ENCODE measurements at regions not wholly inside any gene's neighbourhood (a gene's known extent, or its start where the extent isn't known, plus 50 kb on each side); places are given as distances from the start of the nearest gene placed in this dataset.

GRCh38 chr1:238823416-238823815 is 563.0 kb upstream of the CHRM3 start:
- POLR2A ChIA-PET = no interaction called here
- no peaks in the 10 kb centered on the region for H3K36me3 Mint-ChIP-seq

GRCh38 chr1:238811211-238811879 is 575.0 kb upstream of the CHRM3 start:
- no peak overlapping the region for H3K4me3 ChIP-seq (ENCODE audit: low read length)
- Mint-ChIP-seq H3K9me3 (peaks cover 0 to 40% (median 8%) of the 10 kb centered on the region in 5 donors), H3K36me3 (no peaks in the 10 kb centered on the region), H3K27ac (no peak overlapping the region), H3K27me3 (no peaks in the 10 kb centered on the region), H3K4me3 (no peak overlapping the region), H3K4me1 (no peaks in the 10 kb centered on the region)
- no peaks in the 10 kb centered on the region for H3K9me3 ChIP-seq (ENCODE audit: low read length)
- POLR2A ChIA-PET = no interaction called here
- H3K36me3 ChIP-seq (ENCODE audit: insufficient read depth, low read length) = no peaks in the 10 kb centered on the region
- no peak for DNase-seq
- no peaks in the 10 kb centered on the region for H3K4me1 ChIP-seq (ENCODE audit: insufficient read depth, low read length)
- no peaks in the 10 kb centered on the region for H3K27me3 ChIP-seq (ENCODE audit: insufficient read depth, low read length, poor library complexity, severe bottlenecking)
- CTCF ChIA-PET = no interaction called here
- H3K27ac ChIP-seq (ENCODE audit: low read depth, low read length) = no peak overlapping the region

More at GRCh38 chr1:238823416-238823815, 563.0 kb upstream of the CHRM3 start:
- CTCF ChIA-PET = no interaction called here
- Histone ChIP-seq H3K27me3 (ENCODE audit: insufficient read depth, low read length, poor library complexity, severe bottlenecking) (no peaks in the 10 kb centered on the region), H3K36me3 (ENCODE audit: insufficient read depth, low read length) (no peaks in the 10 kb centered on the region), H3K9me3 (ENCODE audit: low read length) (no peaks in the 10 kb centered on the region), H3K4me1 (ENCODE audit: insufficient read depth, low read length) (no peaks in the 10 kb centered on the region), H3K27ac (ENCODE audit: low read depth, low read length) (no peak overlapping the region), H3K4me3 (ENCODE audit: low read length) (no peak overlapping the region)
- DNase-seq = no peak
- Mint-ChIP-seq H3K9me3 (peaks cover 4 to 27% (median 16%) of the 10 kb centered on the region in 5 donors), H3K4me1 (no peaks in the 10 kb centered on the region), H3K27ac (no peak overlapping the region), H3K4me3 (no peak overlapping the region), H3K27me3 (no peaks in the 10 kb centered on the region)

GRCh38 chr1:238790882-238791281 is 595.5 kb upstream of the CHRM3 start:
- H3K36me3 Mint-ChIP-seq = no peaks in the 10 kb centered on the region
- H3K27ac Mint-ChIP-seq = no peak overlapping the region
- no peaks in the 10 kb centered on the region for H3K27me3 Mint-ChIP-seq
- Histone ChIP-seq H3K27me3 (ENCODE audit: insufficient read depth, low read length, poor library complexity, severe bottlenecking) (no peaks in the 10 kb centered on the region), H3K4me3 (ENCODE audit: low read length) (no peak overlapping the region), H3K9me3 (ENCODE audit: low read length) (no peaks in the 10 kb centered on the region), H3K4me1 (ENCODE audit: insufficient read depth, low read length) (no peaks in the 10 kb centered on the region), H3K36me3 (ENCODE audit: insufficient read depth, low read length) (no peaks in the 10 kb centered on the region), H3K27ac (ENCODE audit: low read depth, low read length) (no peak overlapping the region)
- no peaks in the 10 kb centered on the region for H3K4me1 Mint-ChIP-seq
- DNase-seq = no peak
- H3K4me3 Mint-ChIP-seq = no peak overlapping the region
- peaks cover 4 to 26% (median 14%) of the 10 kb centered on the region in 5 donors for H3K9me3 Mint-ChIP-seq
- POLR2A ChIA-PET = no interaction called here
- CTCF ChIA-PET = no interaction called here

GRCh38 chr1:238789916-238790667 is 596.3 kb upstream of the CHRM3 start:
- no peaks in the 10 kb centered on the region for H3K36me3 ChIP-seq (ENCODE audit: insufficient read depth, low read length)
- H3K27me3 Mint-ChIP-seq = no peaks in the 10 kb centered on the region
- no peak overlapping the region for H3K4me3 Mint-ChIP-seq
- no peaks in the 10 kb centered on the region for H3K36me3 Mint-ChIP-seq
- no peak overlapping the region for H3K27ac ChIP-seq (ENCODE audit: low read depth, low read length)
- H3K4me1 ChIP-seq (ENCODE audit: insufficient read depth, low read length) = no peaks in the 10 kb centered on the region
- H3K9me3 ChIP-seq (ENCODE audit: low read length) = no peaks in the 10 kb centered on the region
- no peaks in the 10 kb centered on the region for H3K4me1 Mint-ChIP-seq
- no peak overlapping the region for H3K27ac Mint-ChIP-seq
- ChIA-PET CTCF (no interaction called here), POLR2A (no interaction called here)
- H3K4me3 ChIP-seq (ENCODE audit: low read length) = no peak overlapping the region
- peaks cover 4 to 25% (median 13%) of the 10 kb centered on the region in 5 donors for H3K9me3 Mint-ChIP-seq
- no peaks in the 10 kb centered on the region for H3K27me3 ChIP-seq (ENCODE audit: insufficient read depth, low read length, poor library complexity, severe bottlenecking)
- no peak for DNase-seq

GRCh38 chr1:238787471-238787870 is 598.9 kb upstream of the CHRM3 start:
- no peaks in the 10 kb centered on the region for H3K4me1 Mint-ChIP-seq
- ChIA-PET CTCF (no interaction called here), POLR2A (no interaction called here)
- no peak overlapping the region for H3K4me3 Mint-ChIP-seq
- H3K9me3 Mint-ChIP-seq = peaks cover 0 to 27% (median 5%) of the 10 kb centered on the region in 5 donors
- Histone ChIP-seq H3K9me3 (ENCODE audit: low read length) (no peaks in the 10 kb centered on the region), H3K4me3 (ENCODE audit: low read length) (no peak overlapping the region), H3K27ac (ENCODE audit: low read depth, low read length) (no peak overlapping the region), H3K4me1 (ENCODE audit: insufficient read depth, low read length) (no peaks in the 10 kb centered on the region), H3K36me3 (ENCODE audit: insufficient read depth, low read length) (no peaks in the 10 kb centered on the region), H3K27me3 (ENCODE audit: insufficient read depth, low read length, poor library complexity, severe bottlenecking) (no peaks in the 10 kb centered on the region)
- no peaks in the 10 kb centered on the region for H3K27me3 Mint-ChIP-seq
- H3K27ac Mint-ChIP-seq = no peak overlapping the region
- no peak for DNase-seq
- H3K36me3 Mint-ChIP-seq = no peaks in the 10 kb centered on the region

- no peak overlapping the region for H3K4me3 Mint-ChIP-seq
- peaks cover 3 to 36% (median 7%) of the 10 kb centered on the region in 5 donors for H3K9me3 Mint-ChIP-seq
- no peak overlapping the region for H3K27ac Mint-ChIP-seq
- Histone ChIP-seq H3K27me3 (ENCODE audit: insufficient read depth, low read length, poor library complexity, severe bottlenecking) (no peaks in the 10 kb centered on the region), H3K4me3 (ENCODE audit: low read length) (no peak overlapping the region), H3K9me3 (ENCODE audit: low read length) (no peaks in the 10 kb centered on the region), H3K4me1 (ENCODE audit: insufficient read depth, low read length) (no peaks in the 10 kb centered on the region), H3K36me3 (ENCODE audit: insufficient read depth, low read length) (no peaks in the 10 kb centered on the region), H3K27ac (ENCODE audit: low read depth, low read length) (no peak overlapping the region)
- POLR2A ChIA-PET = no interaction called here
- DNase-seq = no peak
- H3K36me3 Mint-ChIP-seq = no peaks in the 10 kb centered on the region
- no peaks in the 10 kb centered on the region for H3K27me3 Mint-ChIP-seq
- CTCF ChIA-PET = no interaction called here
- H3K4me1 Mint-ChIP-seq = no peaks in the 10 kb centered on the region
These were observed 602.7 kb upstream of the CHRM3 start for GRCh38 chr1:238783633-238784032.

GRCh38 chr1:238779716-238780115 is 606.7 kb upstream of the CHRM3 start:
- no peaks in the 10 kb centered on the region for H3K9me3 ChIP-seq (ENCODE audit: low read length)
- Mint-ChIP-seq H3K9me3 (peaks cover 0 to 39% (median 9%) of the 10 kb centered on the region in 5 donors), H3K36me3 (no peaks in the 10 kb centered on the region), H3K4me1 (no peaks in the 10 kb centered on the region), H3K27me3 (no peaks in the 10 kb centered on the region), H3K27ac (no peak overlapping the region), H3K4me3 (no peak overlapping the region)
- no peak overlapping the region for H3K4me3 ChIP-seq (ENCODE audit: low read length)
- no peak for DNase-seq
- POLR2A ChIA-PET = no interaction called here
- H3K4me1 ChIP-seq (ENCODE audit: insufficient read depth, low read length) = no peaks in the 10 kb centered on the region
- CTCF ChIA-PET = no interaction called here
- H3K27me3 ChIP-seq (ENCODE audit: insufficient read depth, low read length, poor library complexity, severe bottlenecking) = no peaks in the 10 kb centered on the region
- H3K36me3 ChIP-seq (ENCODE audit: insufficient read depth, low read length) = no peaks in the 10 kb centered on the region
- H3K27ac ChIP-seq (ENCODE audit: low read depth, low read length) = no peak overlapping the region

- H3K4me3 ChIP-seq (ENCODE audit: low read length) = no peak overlapping the region
- ChIA-PET POLR2A (no interaction called here), CTCF (no interaction called here)
- H3K27ac Mint-ChIP-seq = no peak overlapping the region
- H3K27ac ChIP-seq (ENCODE audit: low read depth, low read length) = no peak overlapping the region
- H3K36me3 Mint-ChIP-seq = no peaks in the 10 kb centered on the region
- H3K27me3 Mint-ChIP-seq = no peaks in the 10 kb centered on the region
- H3K9me3 Mint-ChIP-seq = peaks cover 0 to 36% (median 9%) of the 10 kb centered on the region in 5 donors
- no peaks in the 10 kb centered on the region for H3K36me3 ChIP-seq (ENCODE audit: insufficient read depth, low read length)
- H3K4me1 Mint-ChIP-seq = no peaks in the 10 kb centered on the region
- no peaks in the 10 kb centered on the region for H3K9me3 ChIP-seq (ENCODE audit: low read length)
- no peak for DNase-seq
- H3K27me3 ChIP-seq (ENCODE audit: insufficient read depth, low read length, poor library complexity, severe bottlenecking) = no peaks in the 10 kb centered on the region
- H3K4me3 Mint-ChIP-seq = no peak overlapping the region
- H3K4me1 ChIP-seq (ENCODE audit: insufficient read depth, low read length) = no peaks in the 10 kb centered on the region
These were observed 608.3 kb upstream of the CHRM3 start for GRCh38 chr1:238778113-238778512.
